AG10803 (cell line): ENCODE measurements at regions not wholly inside any gene's neighbourhood (a gene's known extent, or its start where the extent isn't known, plus 50 kb on each side); places are given as distances from the start of the nearest gene placed in this dataset.

ENCODE experiments used
- DNase-seq: peaks from one replicate; pipeline ENCODE4 v3.0.0; 2010; ENCODE audit warnings: low read depth
- H3K4me3 ChIP-seq: 2 replicates; pipeline ENCODE4 v1.5.1; 2011; ENCODE audit warnings: mild to moderate bottlenecking, low read length, control low read depth
- CTCF ChIP-seq: conservative IDR thresholded peaks from 2 replicates; pipeline ENCODE4 v1.5.1; 2011; ENCODE audit warnings: mild to moderate bottlenecking, low read length, control low read depth, inconsistent platforms

DNA sequence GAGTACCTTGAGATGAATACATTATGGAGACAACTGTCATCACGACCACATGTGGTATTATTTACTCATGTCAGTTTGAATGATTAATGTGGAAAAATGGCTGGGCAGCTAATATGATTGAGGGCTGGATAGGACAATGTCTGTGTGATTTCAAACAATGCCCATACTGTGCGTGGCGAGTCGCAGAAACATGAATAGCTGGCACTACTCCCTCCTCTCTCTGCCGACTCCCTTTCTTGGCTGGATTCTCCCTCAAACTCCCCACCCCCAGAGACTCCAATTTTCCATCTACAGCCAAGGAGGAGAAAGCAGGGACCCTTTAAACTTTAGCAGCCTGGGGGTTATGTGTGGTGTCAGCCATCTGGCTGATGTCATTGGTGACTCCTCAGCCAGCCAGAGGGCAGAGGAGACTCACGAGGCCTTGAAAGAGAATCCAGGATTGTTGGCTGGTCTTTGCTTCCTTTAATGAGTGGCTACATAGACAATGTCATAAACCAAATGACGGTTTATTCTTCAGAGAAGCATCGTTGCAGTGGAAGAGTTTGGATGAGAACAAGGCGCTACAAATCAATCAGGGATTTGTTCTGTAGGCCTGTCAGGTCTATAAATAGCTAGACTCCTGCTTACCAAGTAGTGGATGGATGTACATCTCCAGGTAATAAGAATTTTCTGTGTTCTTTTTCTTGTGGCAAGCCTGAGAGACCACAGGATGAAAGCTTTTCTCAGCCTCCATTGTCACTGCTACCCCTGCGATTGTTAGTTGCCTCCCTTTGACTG, 165.6 kb downstream of the DLEU7 start:
- no peak overlapping the region for H3K4me3 ChIP-seq
- peak; percentile 40 for DNase-seq
- no peak for TF ChIP-seq CTCF

DNA sequence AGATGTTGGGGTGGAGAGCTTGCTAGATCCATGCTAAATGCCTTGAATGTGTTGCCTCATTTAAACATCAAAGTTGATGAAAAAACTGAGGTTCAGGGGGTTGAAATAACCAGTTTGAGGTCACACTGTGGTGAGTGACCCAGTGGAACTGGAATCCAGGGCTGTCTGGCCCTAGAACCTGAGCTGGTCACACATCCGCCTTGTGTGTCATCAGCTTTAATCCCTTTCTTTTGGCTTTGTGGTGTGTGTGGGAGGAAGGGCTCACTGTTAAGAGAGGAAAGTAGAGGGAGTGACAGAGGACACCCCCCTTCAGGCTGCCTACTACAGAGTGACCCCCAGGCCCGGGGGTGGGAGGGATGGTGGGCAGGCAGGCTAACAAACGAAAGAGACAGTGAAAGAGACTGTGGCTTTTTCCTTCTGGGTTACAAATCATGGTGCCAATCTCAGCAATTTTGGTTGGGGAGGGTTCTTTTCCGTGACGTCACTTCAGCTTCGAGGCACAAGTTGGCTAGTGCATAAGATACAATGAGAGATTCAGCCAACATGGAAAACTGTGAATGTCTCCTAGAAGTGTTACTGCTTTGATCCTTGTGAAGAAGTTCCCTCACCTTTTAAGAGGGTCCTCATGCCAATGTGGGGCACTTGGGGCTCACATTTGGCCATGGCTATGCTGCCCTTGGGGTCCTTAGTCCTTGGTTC, 164.9 kb downstream of the DLEU7 start:
- no peak for TF ChIP-seq CTCF
- DNase-seq = peak; percentile 97
- no peak overlapping the region for H3K4me3 ChIP-seq

DNA sequence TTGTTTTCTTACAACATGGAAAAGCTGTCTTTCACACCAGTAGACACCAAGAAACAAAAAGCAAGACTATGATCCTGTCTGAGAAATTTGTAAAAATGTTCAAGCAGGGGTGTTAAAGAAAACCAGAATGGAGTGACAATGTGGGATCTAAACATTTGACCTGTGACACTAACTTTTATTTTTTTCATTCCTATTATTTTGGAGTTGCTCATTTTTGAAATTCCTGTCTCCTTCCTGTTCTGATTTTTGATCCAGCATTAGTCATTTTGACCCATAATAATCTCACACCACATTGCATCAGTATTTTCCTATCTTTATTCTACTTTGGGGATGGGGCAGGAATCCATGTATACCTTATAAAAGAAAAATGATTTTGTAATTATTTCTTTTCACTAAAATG, 164.2 kb downstream of the DLEU7 start:
- DNase-seq = peak; percentile 79
- no peak overlapping the region for H3K4me3 ChIP-seq
- TF ChIP-seq CTCF = no peak

GRCh38 chr13:50682002-50682401, 161.5 kb downstream of the DLEU7 start:
- no peak overlapping the region for H3K4me3 ChIP-seq
- no peak for TF ChIP-seq CTCF
- peak; percentile 47 for DNase-seq

GRCh38 chr13:50682966-50683365, 160.5 kb downstream of the DLEU7 start:
- no peak for DNase-seq
- no peak overlapping the region for H3K4me3 ChIP-seq
- no peak for TF ChIP-seq CTCF

- TF ChIP-seq CTCF = no peak
- DNase-seq = no peak
- no peak overlapping the region for H3K4me3 ChIP-seq
Observed at GRCh38 chr13:50684366-50684765, 159.1 kb downstream of the DLEU7 start.

DNA sequence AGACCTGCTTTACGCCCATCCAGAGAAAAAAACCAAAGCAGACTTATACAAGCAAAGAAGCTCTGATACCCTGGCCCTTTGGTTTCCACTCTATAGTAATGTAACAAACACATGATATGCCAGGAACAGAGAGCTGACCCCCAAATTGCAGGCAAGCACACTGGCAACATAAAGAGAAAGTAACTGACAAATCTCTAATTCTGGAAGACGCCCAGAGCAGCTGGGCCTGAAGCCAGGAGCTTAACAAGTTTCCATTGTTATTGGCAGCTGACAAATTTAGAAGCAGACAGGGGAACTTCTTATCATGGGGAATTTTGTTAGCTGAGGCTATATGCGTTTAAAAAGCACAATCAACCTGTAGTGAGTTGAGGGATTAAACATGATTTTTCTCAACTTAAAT, 158.0 kb downstream of the DLEU7 start:
- H3K4me3 ChIP-seq = no peak overlapping the region
- no peak for TF ChIP-seq CTCF
- DNase-seq = peak; percentile 46
